ENCODE measurements at regions not wholly inside any gene's neighbourhood (a gene's known extent, or its start where the extent isn't known, plus 50 kb on each side); places are given as distances from the start of the nearest gene placed in this dataset.

DNA sequence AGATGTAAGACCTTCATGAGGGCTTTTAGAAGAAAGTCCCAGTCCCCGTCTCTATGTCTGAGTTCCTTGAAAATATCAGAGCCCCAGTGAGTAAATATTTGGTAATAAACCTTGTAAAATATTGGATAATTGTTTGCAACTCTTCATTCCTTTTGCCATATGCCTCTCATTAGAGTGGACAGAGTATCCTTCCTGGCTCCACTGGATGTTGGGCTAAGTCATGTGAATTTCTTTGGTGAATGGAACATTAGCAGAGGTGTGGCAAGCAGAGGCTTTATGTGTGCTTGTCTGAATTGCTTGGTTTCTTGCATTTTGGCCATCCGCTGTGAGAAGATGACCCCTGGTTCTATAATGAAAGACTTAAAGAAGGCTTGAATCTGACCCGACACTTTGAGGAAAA lies 490.3 kb downstream of the METTL15 start:
- Histone ChIP-seq H3K4me3 (ENCODE audit: insufficient read depth, low read length, poor library complexity, severe bottlenecking) (no peak overlapping the region), H3K27ac (ENCODE audit: low read depth, low read length) (no peak overlapping the region), H4K20me1 (ENCODE audit: low read depth, low read length) (no peaks in the 10 kb centered on the region), H3K27me3 (ENCODE audit: low read length) (no peaks in the 10 kb centered on the region), H3K36me3 (ENCODE audit: low read length) (no peaks in the 10 kb centered on the region), H3K4me2 (ENCODE audit: low read depth, low read length, poor library complexity, severe bottlenecking) (no peak overlapping the region), H3K9me3 (ENCODE audit: insufficient read depth, low read length) (no peaks in the 10 kb centered on the region), H3K9ac (ENCODE audit: low read length) (no peak overlapping the region), H2AFZ (ENCODE audit: low read depth, low read length, severe bottlenecking) (no peak overlapping the region), H3K9me2 (replicated peaks; ENCODE audit: insufficient read depth, low read length) (no peaks in the 10 kb centered on the region), H3F3A (ENCODE audit: insufficient read depth) (no peaks in the 10 kb centered on the region), H3K79me2 (ENCODE audit: insufficient read depth, low read length) (no peaks in the 10 kb centered on the region)
- TF ChIP-seq EZH2phosphoT487 (conservative IDR thresholded peaks at IDR 0.05; ENCODE audit: low read length): no peak
- no peak for TF ChIP-seq CTCF (IDR thresholded peaks at IDR 0.05; ENCODE audit: insufficient read depth, low read length, poor library complexity, severe bottlenecking)

GRCh38 chr11:28596816-28597215 lies 488.6 kb downstream of the METTL15 start:
- Histone ChIP-seq H3K36me3 (ENCODE audit: low read length) (no peaks in the 10 kb centered on the region), H3K4me2 (ENCODE audit: low read depth, low read length, poor library complexity, severe bottlenecking) (no peak overlapping the region), H3K27me3 (ENCODE audit: low read length) (no peaks in the 10 kb centered on the region), H3K9me3 (ENCODE audit: insufficient read depth, low read length) (no peaks in the 10 kb centered on the region), H3K9me2 (replicated peaks; ENCODE audit: insufficient read depth, low read length) (no peaks in the 10 kb centered on the region), H3F3A (ENCODE audit: insufficient read depth) (no peaks in the 10 kb centered on the region), H3K9ac (ENCODE audit: low read length) (no peak overlapping the region), H2AFZ (ENCODE audit: low read depth, low read length, severe bottlenecking) (no peak overlapping the region), H3K79me2 (ENCODE audit: insufficient read depth, low read length) (no peaks in the 10 kb centered on the region), H3K27ac (ENCODE audit: low read depth, low read length) (no peak overlapping the region), H3K4me3 (ENCODE audit: insufficient read depth, low read length, poor library complexity, severe bottlenecking) (no peak overlapping the region), H4K20me1 (ENCODE audit: low read depth, low read length) (no peaks in the 10 kb centered on the region)
- TF ChIP-seq EZH2phosphoT487 (conservative IDR thresholded peaks at IDR 0.05; ENCODE audit: low read length) (no peak), CTCF (IDR thresholded peaks at IDR 0.05; ENCODE audit: insufficient read depth, low read length, poor library complexity, severe bottlenecking) (no peak)

GRCh38 chr11:28592141-28592540 lies 484.0 kb downstream of the METTL15 start:
- Histone ChIP-seq H3K9me3 (ENCODE audit: insufficient read depth, low read length) (no peaks in the 10 kb centered on the region), H3K27ac (ENCODE audit: low read depth, low read length) (no peak overlapping the region), H3K4me2 (ENCODE audit: low read depth, low read length, poor library complexity, severe bottlenecking) (no peak overlapping the region), H3K9ac (ENCODE audit: low read length) (no peak overlapping the region), H4K20me1 (ENCODE audit: low read depth, low read length) (no peaks in the 10 kb centered on the region), H3K36me3 (ENCODE audit: low read length) (no peaks in the 10 kb centered on the region), H3K4me3 (ENCODE audit: insufficient read depth, low read length, poor library complexity, severe bottlenecking) (no peak overlapping the region), H3K79me2 (ENCODE audit: insufficient read depth, low read length) (no peaks in the 10 kb centered on the region), H2AFZ (ENCODE audit: low read depth, low read length, severe bottlenecking) (no peak overlapping the region), H3K27me3 (ENCODE audit: low read length) (no peaks in the 10 kb centered on the region), H3F3A (ENCODE audit: insufficient read depth) (no peaks in the 10 kb centered on the region), H3K9me2 (replicated peaks; ENCODE audit: insufficient read depth, low read length) (no peaks in the 10 kb centered on the region)
- TF ChIP-seq CTCF (IDR thresholded peaks at IDR 0.05; ENCODE audit: insufficient read depth, low read length, poor library complexity, severe bottlenecking) (no peak), EZH2phosphoT487 (conservative IDR thresholded peaks at IDR 0.05; ENCODE audit: low read length) (no peak)

- Histone ChIP-seq H3K4me3 (ENCODE audit: insufficient read depth, low read length, poor library complexity, severe bottlenecking) (no peak overlapping the region), H3F3A (ENCODE audit: insufficient read depth) (no peaks in the 10 kb centered on the region), H3K9me3 (ENCODE audit: insufficient read depth, low read length) (no peaks in the 10 kb centered on the region), H3K27me3 (ENCODE audit: low read length) (no peaks in the 10 kb centered on the region), H3K27ac (ENCODE audit: low read depth, low read length) (no peak overlapping the region), H3K4me2 (ENCODE audit: low read depth, low read length, poor library complexity, severe bottlenecking) (no peak overlapping the region), H4K20me1 (ENCODE audit: low read depth, low read length) (no peaks in the 10 kb centered on the region), H3K9ac (ENCODE audit: low read length) (no peak overlapping the region), H2AFZ (ENCODE audit: low read depth, low read length, severe bottlenecking) (no peak overlapping the region), H3K36me3 (ENCODE audit: low read length) (no peaks in the 10 kb centered on the region), H3K9me2 (replicated peaks; ENCODE audit: insufficient read depth, low read length) (no peaks in the 10 kb centered on the region), H3K79me2 (ENCODE audit: insufficient read depth, low read length) (no peaks in the 10 kb centered on the region)
- TF ChIP-seq CTCF (IDR thresholded peaks at IDR 0.05; ENCODE audit: insufficient read depth, low read length, poor library complexity, severe bottlenecking) (no peak), EZH2phosphoT487 (conservative IDR thresholded peaks at IDR 0.05; ENCODE audit: low read length) (no peak)
Measured at GRCh38 chr11:28584992-28585391, 476.8 kb downstream of the METTL15 start.

Data from SU-DHL-6 (cell line).